AG04450 (cell line): ENCODE measurements at regions not wholly inside any gene's neighbourhood (a gene's known extent, or its start where the extent isn't known, plus 50 kb on each side); places are given as distances from the start of the nearest gene placed in this dataset.

ENCODE experiments used
- CTCF ChIA-PET: fragments of 300-600, 350-600 bp; formaldehyde crosslinking; extraction: SDS; loops from one replicate; lab custom pipeline; 2022; ENCODE audit warnings: antibody characterized with exemption, inconsistent platforms; lab: Charles Lee
- POLR2A ChIA-PET: fragments of 350-600 bp; formaldehyde crosslinking; extraction: SDS; loops from one replicate; lab custom pipeline; 2021; ENCODE audit warnings: antibody characterized with exemption, inconsistent platforms; lab: Yijun Ruan, JAX
- DNase-seq: peaks from one replicate; pipeline ENCODE4 v3.0.0-alpha.2; 2011; ENCODE audit warnings: low read depth, low spot score
- H3K27ac ChIP-seq: one replicate; pipeline ENCODE4 v1.5.1; 2012; ENCODE audit warnings: low read depth, low read length, control low read depth
- H3K27me3 ChIP-seq: one replicate; pipeline ENCODE4 v1.6.0; 2012; ENCODE audit warnings: low read length; ENCODE audit not compliant: control insufficient read depth, insufficient read depth
- H3K4me3 ChIP-seq: 2 replicates; pipeline ENCODE4 v1.5.1; 2011; ENCODE audit warnings: mild to moderate bottlenecking, low read depth, low read length, control low read depth
- H3K9me3 ChIP-seq: 2 replicates; pipeline ENCODE4 v1.5.1; 2012; ENCODE audit warnings: low read length; ENCODE audit not compliant: control insufficient read depth, insufficient read depth
- CTCF ChIP-seq: IDR thresholded peaks from 2 replicates; pipeline ENCODE4 v1.5.1; 2011; ENCODE audit warnings: low read depth, low read length, control low read depth, inconsistent platforms

- Histone ChIP-seq H3K27me3 (no peaks in the 10 kb centered on the region), H3K27ac (no peak overlapping the region), H3K9me3 (no peaks in the 10 kb centered on the region), H3K4me3 (no peak overlapping the region)
- DNase-seq = no peak
- TF ChIP-seq CTCF = no peak
- ChIA-PET POLR2A (no interaction called here), CTCF (no interaction called here)
Observed at GRCh38 chr6:112651239-112651638, 304.1 kb downstream of the RFPL4B start.

- no peak for DNase-seq
- Histone ChIP-seq H3K27ac (no peak overlapping the region), H3K4me3 (no peak overlapping the region), H3K27me3 (no peaks in the 10 kb centered on the region), H3K9me3 (no peaks in the 10 kb centered on the region)
- no peak for TF ChIP-seq CTCF
- ChIA-PET POLR2A (no interaction called here), CTCF (interaction anchor here (0.6 kb wide), 1 partner anchor 919 kb away, joined by 3 read pairs; no protein-coding TSS in a partner anchor)
Observed at GRCh38 chr6:112659912-112660311, 312.8 kb downstream of the RFPL4B start.

- ChIA-PET POLR2A (no interaction called here), CTCF (no interaction called here)
Observed at GRCh38 chr6:112660626-112661025, 313.5 kb downstream of the RFPL4B start.

GRCh38 chr6:112663698-112664097 is 316.6 kb downstream of the RFPL4B start:
- Histone ChIP-seq H3K27ac (no peak overlapping the region), H3K4me3 (no peak overlapping the region), H3K27me3 (no peaks in the 10 kb centered on the region), H3K9me3 (peaks cover 4% of the 10 kb centered on the region)
- TF ChIP-seq CTCF = no peak
- POLR2A ChIA-PET = no interaction called here
- DNase-seq = no peak
- CTCF ChIA-PET = no interaction called here

More at GRCh38 chr6:112660626-112661025, 313.5 kb downstream of the RFPL4B start:
- Histone ChIP-seq H3K9me3 (no peaks in the 10 kb centered on the region), H3K4me3 (no peak overlapping the region), H3K27me3 (no peaks in the 10 kb centered on the region), H3K27ac (no peak overlapping the region)
- DNase-seq = no peak
- no peak for TF ChIP-seq CTCF

- Histone ChIP-seq H3K27me3 (no peaks in the 10 kb centered on the region), H3K4me3 (no peak overlapping the region), H3K9me3 (peaks cover 4% of the 10 kb centered on the region), H3K27ac (no peak overlapping the region)
- no peak for TF ChIP-seq CTCF
- CTCF ChIA-PET = no interaction called here
- peak; percentile 15 for DNase-seq
- POLR2A ChIA-PET = no interaction called here
Observed at GRCh38 chr6:112665114-112665513, 318.0 kb downstream of the RFPL4B start.
